HG03558 (cell line): ENCODE measurements at regions not wholly inside any gene's neighbourhood (a gene's known extent, or its start where the extent isn't known, plus 50 kb on each side); places are given as distances from the start of the nearest gene placed in this dataset.
"Not testable (repeated sequence)": the region's sequence is repeated elsewhere in the genome, so short reads cannot be mapped to it uniquely, and the experiment has no call there.

Experiments used
- ATAC-seq: cut with Tn5 transposase; IDR thresholded peaks from one replicate; pipeline ENCODE4 v1.9.1; 2021; ENCODE audit warnings: moderate number of reproducible peaks; ENCODE audit not compliant: unreplicated experiment; ENCODE audit errors: extremely low read depth

GRCh38 chr5:115439639-115440038 is 104.9 kb downstream of the FEM1C start:
- ATAC-seq = no peak

GRCh38 chr5:115439042-115439441 is 105.5 kb downstream of the FEM1C start:
- no peak for ATAC-seq

- no peak for ATAC-seq
These were observed 108.5 kb downstream of the FEM1C start for GRCh38 chr5:115435778-115436712.

- no peak for ATAC-seq
These were observed 109.4 kb downstream of the FEM1C start for GRCh38 chr5:115435065-115435777.

- ATAC-seq = no peak
These were observed 110.7 kb downstream of the FEM1C start for GRCh38 chr5:115433918-115434317.

- no peak for ATAC-seq
These were observed 111.9 kb downstream of the FEM1C start for GRCh38 chr5:115432691-115433090.

GRCh38 chr5:115431116-115431515 is 113.5 kb downstream of the FEM1C start:
- ATAC-seq = no peak

- ATAC-seq = no peak
These were observed 114.2 kb downstream of the FEM1C start for GRCh38 chr5:115430374-115430773.

- ATAC-seq = no peak
These were observed 115.1 kb downstream of the FEM1C start for GRCh38 chr5:115429345-115429940.

GRCh38 chr5:115428676-115429075 is 115.9 kb downstream of the FEM1C start:
- ATAC-seq = no peak

- no peak for ATAC-seq
These were observed 116.3 kb downstream of the FEM1C start for GRCh38 chr5:115428248-115428647.

- no peak for ATAC-seq
These were observed 120.1 kb downstream of the FEM1C start for GRCh38 chr5:115424446-115424845.

- no peak for ATAC-seq
These were observed 120.5 kb downstream of the FEM1C start for GRCh38 chr5:115424030-115424429.

GRCh38 chr5:115423541-115423940 is 121.0 kb downstream of the FEM1C start:
- ATAC-seq = no peak

GRCh38 chr5:115423051-115423450 is 121.5 kb downstream of the FEM1C start:
- ATAC-seq = no peak

GRCh38 chr5:115420812-115421211 is 123.8 kb downstream of the FEM1C start:
- not testable (repeated sequence) for ATAC-seq

GRCh38 chr5:115419846-115420585 is 123.6 kb upstream of the CCDC112 start:
- no peak for ATAC-seq

GRCh38 chr5:115418788-115419187 is 122.3 kb upstream of the CCDC112 start:
- ATAC-seq = no peak

- ATAC-seq = no peak
These were observed 120.6 kb upstream of the CCDC112 start for GRCh38 chr5:115417076-115417475.

- ATAC-seq = peak; percentile 57
These were observed 118.7 kb upstream of the CCDC112 start for GRCh38 chr5:115415143-115415491.
